ENCODE measurements at regions not wholly inside any gene's neighbourhood (a gene's known extent, or its start where the extent isn't known, plus 50 kb on each side); places are given as distances from the start of the nearest gene placed in this dataset.

DNA sequence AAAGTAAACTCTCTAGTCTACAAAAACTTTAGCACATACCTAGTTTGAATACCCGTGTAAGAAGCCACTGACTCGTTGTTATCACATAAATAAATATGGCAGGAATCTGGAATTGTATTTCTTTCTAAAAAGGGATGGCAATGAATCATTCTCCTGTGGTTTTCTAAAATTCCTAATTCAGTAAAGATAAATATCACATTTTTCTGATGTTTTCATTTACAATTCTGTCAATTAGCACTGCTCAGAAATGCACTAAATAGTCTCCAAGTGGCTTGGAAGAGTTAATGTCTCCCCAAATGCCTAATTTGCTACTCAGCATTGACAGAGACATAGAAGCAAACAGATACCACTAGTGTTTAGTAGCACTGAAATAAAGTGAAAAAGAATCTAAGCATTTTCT, 547.7 kb upstream of the SLITRK1 start:
- Histone ChIP-seq H3K36me3 (no peaks in the 10 kb centered on the region), H3K27me3 (no peaks in the 10 kb centered on the region), H3K4me3 (no peak overlapping the region), H3K27ac (no peak overlapping the region), H3K4me1 (peaks cover 5% of the 10 kb centered on the region), H3K9me3 (replicated peaks) (no peaks in the 10 kb centered on the region)
- no peak for DNase-seq

DNA sequence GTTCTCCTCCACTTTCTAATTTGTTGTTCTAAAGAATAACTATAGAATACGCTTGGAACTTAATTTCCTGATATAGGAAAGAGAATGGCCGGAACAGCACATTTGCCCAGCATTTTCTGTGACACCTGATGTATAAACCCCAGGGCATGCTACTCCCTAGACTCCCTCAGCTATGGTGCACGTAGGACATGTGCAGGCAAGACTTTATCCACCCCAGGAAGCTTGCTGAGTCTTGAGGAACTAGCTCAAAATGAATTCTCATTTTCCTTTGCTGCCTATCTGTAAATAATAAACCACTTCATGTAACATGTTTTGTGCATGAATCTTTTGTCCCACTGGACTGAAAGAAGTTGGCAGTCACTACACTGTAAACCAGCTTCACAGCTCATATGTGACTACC, 535.8 kb upstream of the SLITRK1 start:
- DNase-seq = no peak
- no peak overlapping the region for H3K27ac ChIP-seq
- no peaks in the 10 kb centered on the region for H3K9me3 ChIP-seq (replicated peaks)
- H3K4me1 ChIP-seq = no peaks in the 10 kb centered on the region; the same call in 1 of the 2 replicates
- no peaks in the 10 kb centered on the region for H3K36me3 ChIP-seq
- no peaks in the 10 kb centered on the region for H3K27me3 ChIP-seq
- no peak overlapping the region for H3K4me3 ChIP-seq

DNA sequence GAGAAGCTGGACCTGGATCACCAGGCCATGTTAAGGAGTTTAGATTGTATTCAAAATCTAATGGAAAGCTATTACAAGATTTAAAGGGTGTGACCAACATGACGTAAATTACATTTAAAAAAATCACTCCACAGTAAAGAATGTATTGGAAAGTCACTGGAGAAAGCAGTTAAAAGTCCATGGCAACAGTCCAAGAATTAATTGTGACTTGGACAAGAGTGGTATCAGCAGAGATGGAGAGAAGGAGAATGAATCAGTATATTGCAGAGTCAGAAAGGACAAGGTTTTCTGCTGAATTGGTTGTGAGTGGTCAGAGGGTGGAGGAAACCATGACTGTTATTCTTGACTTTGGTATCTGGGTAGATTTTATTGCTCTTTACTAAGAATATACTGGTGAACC, 535.1 kb upstream of the SLITRK1 start:
- no peak for DNase-seq

DNA sequence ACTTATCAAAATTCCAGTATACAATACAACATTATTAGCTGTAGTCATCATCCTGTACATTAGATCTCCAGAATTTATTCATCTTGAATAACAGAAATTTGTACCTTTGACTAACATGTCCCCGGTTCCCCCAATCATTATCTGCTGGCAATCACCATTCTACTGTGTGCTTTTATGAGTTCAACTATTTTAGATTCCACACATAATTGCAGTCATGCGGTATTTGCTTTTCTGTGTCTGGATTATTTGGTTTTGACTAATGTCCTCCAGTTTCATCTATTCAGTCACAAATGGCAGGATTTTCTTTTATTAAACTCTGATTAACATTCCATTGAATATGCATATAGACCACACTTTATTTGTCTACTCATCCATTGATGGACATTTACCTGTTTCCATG, 530.7 kb upstream of the SLITRK1 start:
- no peaks in the 10 kb centered on the region for H3K36me3 ChIP-seq
- no peak overlapping the region for H3K27ac ChIP-seq
- H3K9me3 ChIP-seq (replicated peaks) = no peaks in the 10 kb centered on the region
- no peak overlapping the region for H3K4me3 ChIP-seq
- no peak for DNase-seq
- H3K27me3 ChIP-seq = no peaks in the 10 kb centered on the region
- no peaks in the 10 kb centered on the region; the same call in 1 of the 2 replicates for H3K4me1 ChIP-seq

More for the DNA sequence above, 535.1 kb upstream of the SLITRK1 start:
- no peak overlapping the region for H3K4me3 ChIP-seq
- H3K27ac ChIP-seq = no peak overlapping the region
- no peaks in the 10 kb centered on the region for H3K9me3 ChIP-seq (replicated peaks)
- no peaks in the 10 kb centered on the region for H3K36me3 ChIP-seq
- H3K27me3 ChIP-seq = no peaks in the 10 kb centered on the region
- H3K4me1 ChIP-seq = no peaks in the 10 kb centered on the region; the same call in 1 of the 2 replicates

DNA sequence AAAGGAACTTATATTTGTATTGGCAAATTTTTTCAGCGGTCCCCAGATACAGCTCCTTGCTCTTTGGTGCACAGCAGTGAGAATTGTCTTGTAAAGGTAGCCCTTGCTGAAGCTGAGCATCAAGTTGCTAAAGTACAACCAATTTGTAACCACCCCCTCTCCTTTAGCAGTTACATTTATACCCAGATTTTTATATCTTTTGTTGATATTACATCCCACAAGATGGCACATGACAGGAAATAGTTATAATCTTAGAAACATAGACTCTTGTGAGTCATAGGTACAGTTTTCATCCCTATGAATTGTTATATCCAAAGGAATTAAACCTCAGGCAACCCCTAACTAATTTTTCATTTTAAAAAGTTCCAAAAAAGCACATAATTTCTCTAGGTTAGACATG, 523.0 kb upstream of the SLITRK1 start:
- H3K27ac ChIP-seq = no peak overlapping the region
- no peak for DNase-seq
- H3K4me1 ChIP-seq = no peaks in the 10 kb centered on the region

DNA sequence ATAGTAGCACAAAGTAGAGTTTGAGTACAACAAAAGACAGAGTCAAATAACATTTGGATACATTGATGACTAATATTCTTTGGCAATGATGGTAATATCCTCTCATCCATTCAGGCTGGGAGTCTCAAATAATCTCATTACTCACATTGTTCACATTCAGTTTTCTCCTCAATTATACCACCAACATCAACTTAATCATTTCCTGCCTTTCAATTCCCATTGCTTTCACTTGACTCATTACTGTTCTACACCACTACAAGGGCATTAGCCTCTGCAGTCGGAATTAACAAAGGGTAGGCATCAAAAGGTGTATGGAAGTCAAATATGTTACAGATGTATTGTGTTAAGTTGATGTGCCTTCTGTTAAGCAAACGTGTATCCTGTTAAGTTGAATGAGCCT, 518.4 kb upstream of the SLITRK1 start:
- H3K4me1 ChIP-seq = no peaks in the 10 kb centered on the region
- no peaks in the 10 kb centered on the region for H3K9me3 ChIP-seq (replicated peaks)
- H3K36me3 ChIP-seq = no peaks in the 10 kb centered on the region
- H3K4me3 ChIP-seq = no peak overlapping the region
- no peak for DNase-seq
- H3K27me3 ChIP-seq = no peaks in the 10 kb centered on the region
- H3K27ac ChIP-seq = no peak overlapping the region

More for the DNA sequence above, 523.0 kb upstream of the SLITRK1 start:
- no peaks in the 10 kb centered on the region for H3K36me3 ChIP-seq
- no peak overlapping the region for H3K4me3 ChIP-seq
- H3K27me3 ChIP-seq = no peaks in the 10 kb centered on the region
- H3K9me3 ChIP-seq (replicated peaks) = no peaks in the 10 kb centered on the region

DNA sequence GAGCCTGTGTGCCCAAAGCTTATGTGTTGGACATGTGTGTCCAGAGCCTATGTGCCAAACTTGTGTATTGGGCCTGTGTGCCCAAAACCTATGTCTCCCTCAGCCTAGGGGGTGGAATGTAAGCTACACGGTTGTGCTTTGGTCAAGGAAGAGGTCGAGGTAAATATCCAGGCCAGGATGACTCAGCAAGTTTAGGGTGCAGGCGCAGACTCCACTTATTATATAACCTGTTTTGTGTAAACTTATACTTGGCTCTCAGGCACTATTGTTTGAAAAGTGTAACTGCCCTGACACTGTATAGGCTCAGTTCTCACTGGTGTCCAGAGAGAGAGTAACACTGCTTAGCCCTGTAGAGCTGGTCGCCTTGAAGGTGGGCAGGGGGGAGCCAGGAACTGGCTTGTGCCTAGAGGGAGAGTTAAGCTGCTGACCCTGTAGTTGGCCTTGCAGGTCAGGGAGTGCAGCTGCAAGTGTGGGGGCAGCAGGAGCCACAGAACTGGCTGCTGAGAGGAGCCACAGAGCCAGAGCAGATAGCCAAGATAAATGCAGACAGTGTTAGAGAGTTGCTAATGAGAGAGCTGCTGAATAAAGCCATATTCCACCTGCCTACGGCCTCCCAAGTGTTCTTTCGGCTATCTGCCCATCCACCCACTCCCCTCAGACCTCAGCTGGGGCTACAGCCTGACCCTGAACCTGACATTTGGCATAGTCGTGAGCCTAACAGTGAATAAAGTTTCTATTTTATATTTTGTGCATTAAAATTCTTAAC, 517.2 kb upstream of the SLITRK1 start:
- H3K27ac ChIP-seq = no peak overlapping the region
- H3K36me3 ChIP-seq = no peaks in the 10 kb centered on the region
- DNase-seq = no peak
- H3K4me3 ChIP-seq = no peak overlapping the region
- H3K4me1 ChIP-seq = no peaks in the 10 kb centered on the region
- H3K27me3 ChIP-seq = no peaks in the 10 kb centered on the region
- no peaks in the 10 kb centered on the region for H3K9me3 ChIP-seq (replicated peaks)

DNA sequence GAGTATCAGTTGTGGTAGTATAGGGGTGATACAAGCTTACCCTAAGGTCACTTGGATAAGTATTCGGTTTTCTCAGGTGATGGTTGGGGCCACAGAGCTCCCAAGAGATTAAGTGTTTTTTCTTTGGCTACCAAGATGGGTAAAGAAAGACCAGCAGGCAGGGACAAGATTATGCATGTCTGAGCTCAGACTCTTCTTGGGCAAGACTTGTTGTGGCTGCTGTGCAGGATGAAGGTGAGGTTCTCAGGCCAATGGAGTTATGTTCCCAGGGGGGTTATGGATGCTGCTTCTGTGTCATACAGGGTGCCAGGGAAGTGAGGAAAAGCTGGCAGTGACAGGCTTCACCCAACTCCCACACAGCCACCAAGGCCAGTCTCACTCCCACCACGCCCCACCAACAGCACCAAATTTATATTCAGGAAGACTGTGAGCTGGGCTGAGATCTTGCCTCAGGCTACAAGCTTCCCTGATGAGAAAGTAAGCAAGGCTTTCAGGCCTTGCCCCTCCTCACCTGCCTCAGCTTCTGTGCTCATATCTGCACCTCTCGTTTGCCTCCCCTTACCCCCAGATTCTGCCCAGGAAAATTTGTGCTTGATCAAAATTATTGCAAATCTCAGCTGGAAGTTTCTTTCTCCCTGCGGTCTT, 511.8 kb upstream of the SLITRK1 start:
- Histone ChIP-seq H3K4me3 (no peak overlapping the region), H3K4me1 (no peaks in the 10 kb centered on the region), H3K9me3 (replicated peaks) (no peaks in the 10 kb centered on the region), H3K27ac (no peak overlapping the region), H3K36me3 (no peaks in the 10 kb centered on the region), H3K27me3 (no peaks in the 10 kb centered on the region)
- DNase-seq = no peak

DNA sequence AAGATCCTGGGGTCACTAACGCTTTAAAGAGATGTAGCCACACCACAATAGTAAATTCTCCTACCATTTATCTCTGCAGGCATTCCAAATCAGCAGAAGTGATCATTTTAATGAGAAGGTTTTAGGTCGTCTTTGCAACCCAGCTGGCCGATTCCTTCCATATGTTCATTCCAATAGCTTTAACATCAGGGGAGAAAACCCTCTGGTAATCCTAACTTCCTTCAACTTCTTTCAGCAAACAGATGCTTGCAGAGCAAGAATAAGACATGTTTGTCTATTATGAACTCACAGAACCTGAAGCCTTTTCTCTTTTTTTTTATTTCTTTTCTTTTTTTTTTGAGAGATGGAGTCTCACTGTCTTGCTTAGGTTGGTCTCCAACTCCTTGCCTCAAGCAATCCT, 498.6 kb upstream of the SLITRK1 start:
- H3K9me3 ChIP-seq (replicated peaks) = 0 out of 2 replicates have a peak, but pooled peaks cover 2% of the 10 kb centered on the region
- no peak overlapping the region for H3K27ac ChIP-seq
- no peaks in the 10 kb centered on the region for H3K36me3 ChIP-seq
- no peak for DNase-seq
- H3K4me3 ChIP-seq = no peak overlapping the region
- H3K27me3 ChIP-seq = no peaks in the 10 kb centered on the region
- H3K4me1 ChIP-seq = no peaks in the 10 kb centered on the region

DNA sequence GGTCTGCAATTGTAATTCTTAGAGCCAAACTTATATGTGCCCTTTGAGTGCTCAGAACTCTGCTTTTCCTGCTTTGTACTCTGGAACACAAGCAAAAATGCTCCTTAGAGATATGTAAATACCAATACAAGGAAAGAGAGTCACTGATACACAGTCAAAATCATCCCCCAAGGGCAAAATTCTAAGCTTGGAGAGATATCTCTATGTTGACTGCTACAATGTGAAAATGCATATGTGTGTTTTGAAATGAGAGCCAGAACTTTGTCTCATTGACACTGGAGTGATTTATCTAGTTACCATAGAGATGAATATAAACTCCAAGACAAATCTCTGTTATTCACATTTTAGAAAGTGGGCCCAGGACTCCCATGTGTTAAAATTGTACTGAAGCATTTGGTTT, 494.8 kb upstream of the SLITRK1 start:
- no peak overlapping the region for H3K27ac ChIP-seq
- no peaks in the 10 kb centered on the region for H3K27me3 ChIP-seq
- H3K4me1 ChIP-seq = no peaks in the 10 kb centered on the region
- DNase-seq = no peak
- no peak overlapping the region for H3K4me3 ChIP-seq
- H3K36me3 ChIP-seq = no peaks in the 10 kb centered on the region
- H3K9me3 ChIP-seq (replicated peaks) = 0 out of 2 replicates have a peak, but pooled peaks cover 2% of the 10 kb centered on the region

DNA sequence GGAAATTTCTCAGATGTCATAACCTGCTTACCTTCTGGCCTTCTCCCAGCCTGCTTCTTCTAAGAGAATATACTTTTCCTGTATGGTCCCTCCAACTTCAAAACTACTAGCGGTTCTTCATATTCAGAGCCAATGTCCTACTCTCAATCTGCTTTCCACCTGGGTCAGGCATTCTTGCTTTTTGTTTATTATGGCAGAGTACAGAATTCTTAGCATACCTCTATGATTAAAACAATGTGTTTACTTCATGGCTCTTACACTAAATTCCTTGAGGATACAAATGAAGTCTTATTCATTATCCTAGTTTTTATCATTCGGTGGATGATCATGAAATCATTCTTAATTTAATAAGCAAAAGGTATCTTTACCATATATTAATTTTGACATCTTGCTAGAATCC, 484.2 kb upstream of the SLITRK1 start:
- Histone ChIP-seq H3K27me3 (no peaks in the 10 kb centered on the region), H3K27ac (no peak overlapping the region), H3K4me3 (no peak overlapping the region), H3K4me1 (no peaks in the 10 kb centered on the region; the same call in 1 of the 2 replicates), H3K9me3 (replicated peaks) (no peaks in the 10 kb centered on the region), H3K36me3 (no peaks in the 10 kb centered on the region)
- no peak for DNase-seq

DNA sequence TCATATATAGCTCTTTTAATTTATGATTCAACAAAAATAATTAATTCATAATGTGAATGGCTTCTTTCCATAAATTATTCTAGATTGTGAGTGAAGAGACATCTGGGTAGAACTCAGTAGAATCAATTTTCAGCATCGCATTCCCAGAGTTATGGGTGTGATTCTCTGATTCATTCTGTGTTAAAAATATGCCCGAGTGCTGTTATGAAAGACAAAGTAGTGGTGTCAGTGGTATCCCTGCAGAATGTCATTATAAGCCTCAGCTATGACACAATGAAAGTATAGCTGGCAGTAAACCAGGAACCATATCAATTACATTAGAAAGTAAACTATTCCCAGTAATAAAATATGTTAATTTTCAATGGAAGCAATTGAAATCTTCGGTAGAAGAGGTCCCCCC, 480.5 kb upstream of the SLITRK1 start:
- DNase-seq = peak in 1 of 2 experiments; percentile 3
- H3K4me3 ChIP-seq = no peak overlapping the region

DNA sequence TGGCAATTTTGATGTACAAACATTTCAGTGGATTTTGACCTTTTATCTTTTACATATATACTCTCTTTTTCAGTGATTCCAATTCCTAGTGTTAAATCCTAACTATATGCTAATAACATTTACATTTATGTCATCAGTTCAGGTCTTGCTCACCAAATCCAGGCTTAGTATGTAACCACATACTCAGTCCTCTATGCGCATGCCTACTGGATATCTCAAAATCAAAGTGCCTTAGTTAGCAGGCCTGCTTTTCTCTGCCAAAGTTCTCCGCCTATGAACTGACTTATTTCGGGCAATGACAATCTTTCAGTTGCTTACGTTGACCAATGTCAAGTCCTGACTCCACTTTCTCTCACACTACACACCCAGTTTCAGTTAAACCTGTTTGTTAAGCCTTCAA, 478.5 kb upstream of the SLITRK1 start:
- Histone ChIP-seq H3K4me1 (no peaks in the 10 kb centered on the region), H3K27ac (no peak overlapping the region), H3K4me3 (no peak overlapping the region), H3K27me3 (no peaks in the 10 kb centered on the region), H3K36me3 (no peaks in the 10 kb centered on the region), H3K9me3 (replicated peaks) (no peaks in the 10 kb centered on the region)
- no peak for DNase-seq

More for the DNA sequence above, 480.5 kb upstream of the SLITRK1 start:
- Histone ChIP-seq H3K27ac (no peak overlapping the region), H3K27me3 (no peaks in the 10 kb centered on the region), H3K36me3 (no peaks in the 10 kb centered on the region), H3K4me1 (no peaks in the 10 kb centered on the region; the same call in 1 of the 2 replicates), H3K9me3 (replicated peaks) (no peaks in the 10 kb centered on the region)

DNA sequence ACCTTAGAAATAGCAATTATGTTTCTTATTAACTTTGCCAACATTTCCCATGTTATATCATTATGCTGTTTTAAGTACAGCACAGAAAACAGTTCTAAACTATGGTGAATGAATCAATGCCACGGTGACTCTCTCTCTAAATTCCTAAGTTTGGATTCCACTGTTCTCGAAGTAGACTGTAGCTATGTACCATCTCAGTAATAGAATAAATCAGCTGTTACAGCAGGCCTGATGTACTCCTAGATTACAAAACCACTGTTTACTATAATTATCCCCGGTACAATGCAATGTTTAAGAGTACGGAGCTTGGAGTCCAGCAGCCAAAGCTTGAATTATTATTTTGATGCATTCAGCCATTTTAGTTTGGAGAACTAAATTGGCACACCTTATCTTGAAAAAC, 476.3 kb upstream of the SLITRK1 start:
- no peaks in the 10 kb centered on the region for H3K27me3 ChIP-seq
- H3K36me3 ChIP-seq = no peaks in the 10 kb centered on the region
- no peaks in the 10 kb centered on the region for H3K9me3 ChIP-seq (replicated peaks)
- no peak overlapping the region for H3K27ac ChIP-seq
- no peaks in the 10 kb centered on the region for H3K4me1 ChIP-seq
- no peak overlapping the region for H3K4me3 ChIP-seq
- peak in 1 of 2 experiments; percentile 13 for DNase-seq

DNA sequence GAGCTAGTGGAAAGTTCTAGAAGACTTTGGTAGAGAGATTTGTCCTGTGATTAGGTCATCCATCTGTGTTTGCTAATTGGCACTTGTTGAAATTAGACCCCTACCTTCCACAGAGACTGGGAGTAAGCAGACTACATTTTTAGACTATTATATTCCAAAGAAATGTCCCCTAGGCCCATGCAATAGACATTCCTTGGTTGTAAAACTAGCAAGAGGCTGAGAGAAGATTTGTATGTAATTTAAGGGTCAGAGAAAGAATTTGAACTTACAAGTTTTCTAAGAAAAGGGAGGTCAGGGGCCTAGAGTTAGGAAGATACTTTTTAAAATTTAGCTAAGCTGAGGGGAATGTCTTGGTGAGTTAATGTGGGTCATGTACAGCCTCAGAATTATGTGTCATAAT, 470.7 kb upstream of the SLITRK1 start:
- Histone ChIP-seq H3K9me3 (replicated peaks) (no peaks in the 10 kb centered on the region), H3K27me3 (no peaks in the 10 kb centered on the region), H3K27ac (no peak overlapping the region), H3K4me3 (no peak overlapping the region), H3K4me1 (no peaks in the 10 kb centered on the region), H3K36me3 (no peaks in the 10 kb centered on the region)
- no peak for DNase-seq

DNA sequence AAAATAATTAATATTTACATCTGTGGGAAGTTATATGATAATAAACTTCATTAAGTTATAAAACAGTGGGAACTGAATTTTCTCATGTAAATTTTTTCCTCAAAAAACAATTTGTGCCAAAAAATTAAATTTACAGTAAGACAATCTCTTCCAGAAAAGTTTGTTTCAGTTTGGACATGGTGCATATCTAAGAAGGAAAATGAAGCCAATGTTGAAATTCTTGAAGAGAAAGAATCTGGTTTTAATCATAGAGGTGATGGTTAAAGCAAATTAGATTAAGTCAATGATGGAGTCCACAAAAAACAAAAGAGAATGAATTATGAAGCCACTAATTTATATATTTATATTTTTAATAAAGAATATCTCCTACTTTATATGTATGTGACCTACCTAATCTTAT, 457.2 kb upstream of the SLITRK1 start:
- no peaks in the 10 kb centered on the region for H3K27me3 ChIP-seq
- H3K36me3 ChIP-seq = no peaks in the 10 kb centered on the region
- no peak overlapping the region for H3K27ac ChIP-seq
- no peak for DNase-seq
- no peaks in the 10 kb centered on the region for H3K4me1 ChIP-seq
- H3K4me3 ChIP-seq = no peak overlapping the region
- H3K9me3 ChIP-seq (replicated peaks) = no peaks in the 10 kb centered on the region

Data from SJCRH30 (cell line).